GM18505 (cell line): ENCODE measurements at regions not wholly inside any gene's neighbourhood (a gene's known extent, or its start where the extent isn't known, plus 50 kb on each side); places are given as distances from the start of the nearest gene placed in this dataset.

Experiments used
- ATAC-seq: cut with Tn5 transposase; IDR thresholded peaks from one replicate; pipeline ENCODE4 v1.9.1; 2021; ENCODE audit not compliant: unreplicated experiment
- POLR2A ChIP-seq: IDR thresholded peaks from 4 replicates; pipeline ENCODE4 v1.6.1; 2011; ENCODE audit warnings: borderline replicate concordance; ENCODE audit not compliant: insufficient read depth, insufficient read length; ENCODE audit errors: extremely low read depth

DNA sequence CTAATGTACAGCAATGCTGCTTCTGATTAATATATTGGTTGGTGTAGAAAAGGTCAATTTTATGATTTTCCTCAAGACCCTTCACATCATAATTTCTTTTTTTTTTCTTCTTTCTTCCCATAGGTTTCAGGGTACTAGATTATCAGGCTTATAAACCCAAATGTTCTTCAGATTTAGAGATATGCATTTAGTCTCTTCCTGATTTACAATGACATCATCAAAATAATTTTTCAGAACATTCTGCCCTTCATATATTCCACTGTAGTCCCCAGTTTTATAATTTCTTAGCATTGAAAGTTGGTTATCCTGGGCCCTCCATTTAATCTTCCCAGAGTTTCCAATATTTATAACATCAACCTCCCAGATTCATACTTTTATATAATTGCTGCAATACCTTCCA, 226.7 kb upstream of the LRFN5 start:
- no peak for TF ChIP-seq POLR2A
- no peak for ATAC-seq

DNA sequence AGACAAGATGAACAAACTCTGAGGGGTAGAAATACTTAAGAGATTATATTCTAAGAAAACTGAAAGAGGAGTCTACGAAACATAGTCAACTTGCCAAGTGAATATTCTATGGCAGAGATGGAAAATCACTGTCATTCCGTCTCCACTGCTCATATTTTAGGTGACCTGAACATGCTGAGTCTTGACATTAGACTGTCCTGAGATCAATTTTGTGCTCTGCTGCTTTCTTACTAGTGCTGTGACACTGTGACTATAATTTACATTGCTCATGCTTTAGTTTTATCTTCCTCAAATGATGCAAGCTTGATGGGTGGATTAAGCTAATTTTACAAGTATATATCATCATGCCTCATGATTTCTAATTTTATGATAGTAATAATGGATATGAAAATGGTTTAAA, 228.2 kb upstream of the LRFN5 start:
- no peak for TF ChIP-seq POLR2A
- ATAC-seq, result no peak

DNA sequence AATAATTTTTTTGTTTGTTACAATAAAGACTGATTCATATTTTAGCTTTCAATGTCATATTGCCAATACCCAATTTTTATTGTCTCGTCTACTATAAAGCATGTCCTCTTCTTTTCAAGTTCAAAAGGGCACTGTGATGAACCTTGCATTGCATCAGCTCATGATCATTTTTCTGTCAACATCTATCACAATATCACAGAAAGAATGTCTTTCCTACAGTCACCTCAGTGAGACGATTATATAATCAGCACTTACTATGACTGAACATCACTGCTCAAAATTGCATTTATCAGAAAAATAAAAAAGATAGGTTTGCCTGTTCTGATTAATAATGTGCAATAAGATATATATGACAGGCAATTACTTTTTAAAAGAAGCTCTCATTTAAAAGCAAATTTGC, 228.7 kb upstream of the LRFN5 start:
- ATAC-seq, result no peak
- no peak for TF ChIP-seq POLR2A

DNA sequence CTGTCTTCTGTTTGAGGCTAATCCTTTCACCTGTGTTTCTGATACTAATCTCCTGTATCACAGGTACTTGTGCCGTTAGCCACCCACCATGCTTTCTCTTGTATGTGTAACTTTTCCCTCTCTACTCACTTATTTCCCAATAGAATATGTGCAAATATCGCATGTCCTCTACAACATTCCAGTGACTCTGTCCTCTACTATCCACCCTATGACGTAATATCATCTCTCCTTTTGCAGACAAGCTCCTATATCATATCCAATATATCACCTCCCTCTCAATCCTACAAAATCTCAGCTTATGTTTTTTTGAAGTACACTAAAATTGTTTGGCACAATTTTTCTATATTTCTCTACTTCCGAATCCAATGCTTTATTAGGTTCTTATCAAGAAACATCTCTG, 232.6 kb upstream of the LRFN5 start:
- no peak for ATAC-seq
- TF ChIP-seq POLR2A, result no peak

GRCh38 chr14:41362139-41362538, 244.5 kb upstream of the LRFN5 start:
- no peak for ATAC-seq
- TF ChIP-seq POLR2A, result no peak

DNA sequence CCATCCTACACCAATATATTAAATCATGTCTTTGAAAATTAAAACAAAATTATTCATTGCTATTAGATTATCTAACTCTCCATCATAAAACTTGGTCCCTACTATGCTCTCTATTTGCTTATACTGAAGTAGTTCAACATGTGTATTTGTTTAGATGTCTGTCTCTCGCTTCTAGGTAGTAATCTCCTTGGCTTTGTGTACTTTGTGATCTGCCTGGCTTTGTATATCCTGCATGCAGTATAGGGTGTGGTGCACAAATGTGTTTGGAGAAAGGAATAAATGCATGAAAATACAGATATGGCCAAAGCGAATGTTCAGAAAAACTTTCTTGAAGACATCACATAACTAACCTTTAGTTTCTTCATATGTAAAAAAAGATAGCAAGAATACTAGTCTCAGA, 246.6 kb upstream of the LRFN5 start:
- no peak for TF ChIP-seq POLR2A
- no peak for ATAC-seq

GRCh38 chr14:41355866-41356265, 250.8 kb upstream of the LRFN5 start:
- no peak for ATAC-seq
- no peak for TF ChIP-seq POLR2A

DNA sequence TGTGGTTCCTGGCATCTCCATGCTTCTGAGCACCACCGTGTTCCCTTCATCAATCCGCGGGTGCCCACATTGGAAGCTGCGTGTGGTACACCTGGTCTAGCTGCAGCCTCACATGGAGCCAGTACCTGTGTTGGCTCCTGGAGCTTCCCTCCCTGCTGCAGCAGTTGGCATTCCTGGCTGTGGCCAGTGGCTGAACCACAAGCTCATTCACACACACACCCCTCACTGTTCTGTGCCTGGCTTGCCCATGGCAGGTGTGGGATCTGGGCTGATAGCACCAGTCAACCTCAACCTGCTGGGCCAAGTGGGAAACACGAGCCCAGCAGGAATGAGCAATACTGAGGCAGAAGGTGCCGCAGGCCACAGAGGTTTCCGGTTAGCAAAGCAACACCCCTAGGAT, 256.2 kb upstream of the LRFN5 start:
- no peak for ATAC-seq
- no peak for TF ChIP-seq POLR2A

DNA sequence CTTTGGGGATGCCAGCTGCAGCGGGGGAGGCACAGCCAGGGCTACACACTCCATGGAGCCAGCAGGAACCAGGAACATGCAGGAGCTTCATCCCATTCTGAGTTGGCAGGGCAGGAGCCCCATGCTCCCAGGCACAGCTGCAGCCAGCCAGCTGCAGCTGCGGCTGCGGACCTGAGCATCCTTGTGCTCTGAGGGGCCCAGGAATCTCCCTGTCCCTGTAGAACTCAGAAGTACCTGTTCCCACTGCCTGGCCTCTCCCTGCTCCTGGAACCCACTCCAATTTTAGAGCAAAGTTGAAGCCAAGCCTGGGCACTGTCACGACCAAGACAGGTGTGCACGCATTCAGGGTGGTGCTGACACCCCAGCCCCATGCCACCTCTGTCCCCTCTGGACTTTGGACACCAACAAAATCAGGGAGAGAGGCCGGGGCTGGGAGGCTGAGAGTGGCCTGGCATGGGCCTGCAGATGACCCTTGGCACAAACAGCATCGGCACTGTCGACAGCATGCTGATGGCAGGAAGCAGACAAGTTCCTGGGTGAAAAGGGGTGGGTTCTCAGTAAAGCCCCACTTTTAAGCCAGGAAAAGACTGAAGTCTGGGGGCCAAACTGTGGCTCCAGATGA, 257.3 kb upstream of the LRFN5 start:
- TF ChIP-seq POLR2A, result no peak
- ATAC-seq, result no peak

GRCh38 chr14:41343857-41344256, 262.8 kb upstream of the LRFN5 start:
- no peak for TF ChIP-seq POLR2A
- no peak for ATAC-seq

- TF ChIP-seq POLR2A, result no peak
- ATAC-seq, result no peak
These were observed 293.5 kb upstream of the LRFN5 start for GRCh38 chr14:41313196-41313595.

GRCh38 chr14:41303506-41303905, 303.2 kb upstream of the LRFN5 start:
- no peak for ATAC-seq
- TF ChIP-seq POLR2A, result no peak

DNA sequence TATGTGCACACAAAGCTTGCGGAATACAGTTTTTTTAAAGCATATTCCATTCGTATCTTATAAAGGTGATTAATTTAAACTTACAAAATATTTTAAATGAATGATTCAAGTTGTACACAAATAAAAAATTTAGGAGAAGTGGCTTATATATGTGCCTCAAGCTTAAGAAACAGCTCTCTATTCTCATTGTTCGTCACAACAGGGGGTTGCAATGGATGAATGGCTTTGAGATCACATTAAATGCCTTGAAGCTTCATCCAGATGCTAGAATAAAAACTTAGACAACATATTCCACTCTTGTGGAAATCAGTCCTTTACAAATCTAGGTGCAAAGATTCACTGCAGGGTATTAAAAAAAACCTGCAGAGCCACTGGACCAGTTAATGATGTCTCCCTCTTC, 303.9 kb upstream of the LRFN5 start:
- ATAC-seq, result no peak
- no peak for TF ChIP-seq POLR2A

GRCh38 chr14:41299924-41300323, 306.8 kb upstream of the LRFN5 start:
- no peak for TF ChIP-seq POLR2A
- ATAC-seq, result no peak

GRCh38 chr14:41298328-41298690, 308.4 kb upstream of the LRFN5 start:
- ATAC-seq, result no peak
- no peak for TF ChIP-seq POLR2A
